ENCODE measurements at regions not wholly inside any gene's neighbourhood (a gene's known extent, or its start where the extent isn't known, plus 50 kb on each side); places are given as distances from the start of the nearest gene placed in this dataset.

- TF ChIP-seq CTCF (IDR thresholded peaks at IDR 0.05) (no peak), EP300 (IDR thresholded peaks at IDR 0.05) (no peak)
These were observed 310.2 kb downstream of the FAM72C start for GRCh38 chr1:143661418-143662101.

Measured in suprapubic skin (tissue), 3 donors.